ENCODE measurements at regions not wholly inside any gene's neighbourhood (a gene's known extent, or its start where the extent isn't known, plus 50 kb on each side); places are given as distances from the start of the nearest gene placed in this dataset.

DNA sequence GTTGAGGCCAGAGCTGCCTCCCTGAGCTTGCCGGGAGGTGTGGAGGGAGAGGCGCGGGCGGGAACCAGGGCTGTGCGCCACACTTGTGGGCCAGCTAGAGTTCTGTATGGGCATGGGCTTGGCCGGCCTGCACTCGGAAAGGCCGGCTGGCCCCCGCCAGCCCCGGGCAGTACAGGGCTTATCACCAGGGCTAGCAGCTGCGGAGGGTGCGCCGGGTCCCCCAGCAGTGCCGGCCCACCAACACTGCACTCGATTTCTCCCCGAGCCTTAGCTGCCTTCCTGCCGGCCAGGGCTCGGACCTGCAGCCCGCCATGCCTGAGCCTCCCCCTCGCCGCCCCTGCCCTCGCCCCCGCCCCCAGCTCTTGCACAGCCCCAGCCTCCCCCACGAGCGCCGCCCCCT, 472.7 kb downstream of the TFAP2A start:
- Histone ChIP-seq H3K4me2 (replicated peaks; ENCODE audit: extremely low read depth, low read length, poor library complexity, severe bottlenecking) (no peak overlapping the region), H3K4me3 (replicated peaks in 1 of 3; ENCODE audit: low read depth in 2 of 3, low read length in 3 of 3) (no peak overlapping the region), H3K79me2 (ENCODE audit: insufficient read depth, low read length) (no peaks in the 10 kb centered on the region), H3K27ac (ENCODE audit: low read depth in 1 of 2, low read length in 2 of 2) (no peak overlapping the region), H3K9ac (ENCODE audit: insufficient read depth, low read length, poor library complexity, severe bottlenecking) (no peak overlapping the region), H4K20me1 (ENCODE audit: insufficient read depth, low read length) (no peaks in the 10 kb centered on the region), H3K9me3 (replicated peaks in 1 of 2; ENCODE audit: control insufficient read depth in 1 of 2, insufficient read depth in 1 of 2, low read length in 2 of 2) (peaks cover 6 to 8% of the 10 kb centered on the region in 2 donors), H3K4me1 (ENCODE audit: control insufficient read depth in 1 of 2, insufficient read depth in 2 of 2, low read length in 2 of 2) (no peaks in the 10 kb centered on the region), H2AFZ (ENCODE audit: insufficient read depth, low read depth, low read length, poor library complexity, severe bottlenecking) (no peak overlapping the region), H3K36me3 (replicated peaks in 1 of 2; ENCODE audit: control insufficient read depth in 1 of 2, insufficient read depth in 2 of 2, low read length in 2 of 2) (no peaks in the 10 kb centered on the region), H3K27me3 (ENCODE audit: control insufficient read depth in 2 of 2, insufficient read depth in 2 of 2, low read length in 2 of 2) (no peaks in the 10 kb centered on the region)
- WGBS (ENCODE audit: insufficient coverage) = 96% methylated on average over 14 of the region's 26 CpGs
- TF ChIP-seq, protein P1, sequence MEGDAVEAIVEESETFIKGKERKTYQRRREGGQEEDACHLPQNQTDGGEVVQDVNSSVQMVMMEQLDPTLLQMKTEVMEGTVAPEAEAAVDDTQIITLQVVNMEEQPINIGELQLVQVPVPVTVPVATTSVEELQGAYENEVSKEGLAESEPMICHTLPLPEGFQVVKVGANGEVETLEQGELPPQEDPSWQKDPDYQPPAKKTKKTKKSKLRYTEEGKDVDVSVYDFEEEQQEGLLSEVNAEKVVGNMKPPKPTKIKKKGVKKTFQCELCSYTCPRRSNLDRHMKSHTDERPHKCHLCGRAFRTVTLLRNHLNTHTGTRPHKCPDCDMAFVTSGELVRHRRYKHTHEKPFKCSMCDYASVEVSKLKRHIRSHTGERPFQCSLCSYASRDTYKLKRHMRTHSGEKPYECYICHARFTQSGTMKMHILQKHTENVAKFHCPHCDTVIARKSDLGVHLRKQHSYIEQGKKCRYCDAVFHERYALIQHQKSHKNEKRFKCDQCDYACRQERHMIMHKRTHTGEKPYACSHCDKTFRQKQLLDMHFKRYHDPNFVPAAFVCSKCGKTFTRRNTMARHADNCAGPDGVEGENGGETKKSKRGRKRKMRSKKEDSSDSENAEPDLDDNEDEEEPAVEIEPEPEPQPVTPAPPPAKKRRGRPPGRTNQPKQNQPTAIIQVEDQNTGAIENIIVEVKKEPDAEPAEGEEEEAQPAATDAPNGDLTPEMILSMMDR (IDR thresholded peaks at IDR 0.05) = no peak
- Mint-ChIP-seq H3K4me1 (no peaks in the 10 kb centered on the region), H3K27ac (no peak overlapping the region), H3K27me3 (ENCODE audit: low read depth in 3 of 3) (no peaks in the 10 kb centered on the region), H3K4me3 (no peak overlapping the region), H3K9me3 (peaks cover 2 to 20% (median 7%) of the 10 kb centered on the region in 7 donors), H3K36me3 (no peaks in the 10 kb centered on the region)
- DNase-seq = no peak
- intact Hi-C loops (cut with micrococcal nuclease) = no loop called here

GRCh38 chr6:9938801-9939200, 476.1 kb downstream of the TFAP2A start:
- Histone ChIP-seq H3K79me2 (ENCODE audit: insufficient read depth, low read length) (no peaks in the 10 kb centered on the region), H3K9me3 (replicated peaks in 1 of 2; ENCODE audit: control insufficient read depth in 1 of 2, insufficient read depth in 1 of 2, low read length in 2 of 2) (peaks cover 0 to 8% of the 10 kb centered on the region in 2 donors), H3K4me3 (replicated peaks in 1 of 3; ENCODE audit: low read depth in 2 of 3, low read length in 3 of 3) (no peak overlapping the region), H3K27ac (ENCODE audit: low read depth in 1 of 2, low read length in 2 of 2) (no peak overlapping the region), H3K4me2 (replicated peaks; ENCODE audit: extremely low read depth, low read length, poor library complexity, severe bottlenecking) (no peak overlapping the region), H4K20me1 (ENCODE audit: insufficient read depth, low read length) (no peaks in the 10 kb centered on the region), H3K36me3 (replicated peaks in 1 of 2; ENCODE audit: control insufficient read depth in 1 of 2, insufficient read depth in 2 of 2, low read length in 2 of 2) (no peaks in the 10 kb centered on the region), H3K4me1 (ENCODE audit: control insufficient read depth in 1 of 2, insufficient read depth in 2 of 2, low read length in 2 of 2) (no peaks in the 10 kb centered on the region), H3K9ac (ENCODE audit: insufficient read depth, low read length, poor library complexity, severe bottlenecking) (no peak overlapping the region), H2AFZ (ENCODE audit: insufficient read depth, low read depth, low read length, poor library complexity, severe bottlenecking) (no peak overlapping the region), H3K27me3 (ENCODE audit: control insufficient read depth in 2 of 2, insufficient read depth in 2 of 2, low read length in 2 of 2) (no peaks in the 10 kb centered on the region)
- 100% methylated on average over 2 of the region's 7 CpGs for WGBS (ENCODE audit: insufficient coverage)
- intact Hi-C loops (cut with micrococcal nuclease) = no loop called here
- Mint-ChIP-seq H3K36me3 (no peaks in the 10 kb centered on the region), H3K4me3 (no peak overlapping the region), H3K27ac (no peak overlapping the region), H3K27me3 (ENCODE audit: low read depth in 3 of 3) (peaks cover 0 to 2% (median 0%) of the 10 kb centered on the region in 3 donors), H3K4me1 (no peaks in the 10 kb centered on the region), H3K9me3 (peaks cover 2 to 14% (median 5%) of the 10 kb centered on the region in 7 donors)
- DNase-seq = no peak
- TF ChIP-seq, protein P1 (IDR thresholded peaks at IDR 0.05) = no peak
